GM12892 (cell line): ENCODE measurements at regions not wholly inside any gene's neighbourhood (a gene's known extent, or its start where the extent isn't known, plus 50 kb on each side); places are given as distances from the start of the nearest gene placed in this dataset.

Source experiments
- POLR2A ChIP-seq: IDR thresholded peaks from 2 replicates; pipeline ENCODE4 v1.6.1; 2011; ENCODE audit warnings: low read depth, low read length, control low read depth
- POLR2AphosphoS5 ChIP-seq: IDR thresholded peaks from 2 replicates; pipeline ENCODE4 v1.6.1; 2011; ENCODE audit warnings: low read depth, low read length, control low read depth
- TAF1 ChIP-seq: IDR thresholded peaks from 2 replicates; pipeline ENCODE4 v1.6.1; 2011; ENCODE audit warnings: low read depth, mild to moderate bottlenecking, control low read depth, low read length, borderline replicate concordance

GRCh38 chr6:164208371-164208770 lies 793.9 kb downstream of the QKI start:
- TF ChIP-seq POLR2A (no peak), POLR2AphosphoS5 (no peak), TAF1 (no peak)
